ENCODE measurements at regions not wholly inside any gene's neighbourhood (a gene's known extent, or its start where the extent isn't known, plus 50 kb on each side); places are given as distances from the start of the nearest gene placed in this dataset.
"Not testable (repeated sequence)": the region's sequence is repeated elsewhere in the genome, so short reads cannot be mapped to it uniquely, and the experiment has no call there.

GRCh38 chr11:69569306-69570200, 71.4 kb upstream of the CCND1 start:
- DNase-seq (ENCODE audit: low read depth in 2 of 3, low spot score in 2 of 3): no peak

GRCh38 chr11:69572233-69572860, 68.6 kb upstream of the CCND1 start:
- DNase-seq (ENCODE audit: low read depth in 2 of 3, low spot score in 2 of 3): no peak

GRCh38 chr11:69572861-69573260, 68.1 kb upstream of the CCND1 start:
- DNase-seq (ENCODE audit: low read depth in 2 of 3, low spot score in 2 of 3): no peak

- no peak for DNase-seq (ENCODE audit: low read depth in 2 of 3, low spot score in 2 of 3)
Measured at GRCh38 chr11:69573761-69574607, 67.0 kb upstream of the CCND1 start.

- no peak for DNase-seq (ENCODE audit: low read depth in 2 of 3, low spot score in 2 of 3)
Measured at GRCh38 chr11:69574608-69575255, 66.2 kb upstream of the CCND1 start.

- no peak for DNase-seq (ENCODE audit: low read depth in 2 of 3, low spot score in 2 of 3)
Measured at GRCh38 chr11:69575296-69576068, 65.5 kb upstream of the CCND1 start.

GRCh38 chr11:69576069-69576782, 64.7 kb upstream of the CCND1 start:
- peak in 2 of 3 donors; percentile 63 to 79 for DNase-seq (ENCODE audit: low read depth in 2 of 3, low spot score in 2 of 3)

- no peak for DNase-seq (ENCODE audit: low read depth in 2 of 3, low spot score in 2 of 3)
Measured at GRCh38 chr11:69578167-69578566, 62.8 kb upstream of the CCND1 start.

- no peak for DNase-seq (ENCODE audit: low read depth in 2 of 3, low spot score in 2 of 3)
Measured at GRCh38 chr11:69580529-69580928, 60.4 kb upstream of the CCND1 start.

GRCh38 chr11:69582756-69583467, 58.0 kb upstream of the CCND1 start:
- peak in 1 of 3 donors; percentile 59 for DNase-seq (ENCODE audit: low read depth in 2 of 3, low spot score in 2 of 3)

- DNase-seq (ENCODE audit: low read depth in 2 of 3, low spot score in 2 of 3): no peak
Measured at GRCh38 chr11:69584160-69584559, 56.8 kb upstream of the CCND1 start.

GRCh38 chr11:69585385-69585784, 55.6 kb upstream of the CCND1 start:
- DNase-seq (ENCODE audit: low read depth in 2 of 3, low spot score in 2 of 3): no peak

GRCh38 chr11:69587454-69588090, 53.4 kb upstream of the CCND1 start:
- no peak for DNase-seq (ENCODE audit: low read depth in 2 of 3, low spot score in 2 of 3)

GRCh38 chr11:69588270-69588669, 52.7 kb upstream of the CCND1 start:
- DNase-seq (ENCODE audit: low read depth in 2 of 3, low spot score in 2 of 3): no peak

- not testable (repeated sequence) for DNase-seq (ENCODE audit: low read depth in 2 of 3, low spot score in 2 of 3)
Measured at GRCh38 chr11:69590088-69590487, 50.9 kb upstream of the CCND1 start.
